Central memory CD8-positive, alpha-beta T cell (primary cell): ENCODE measurements at regions not wholly inside any gene's neighbourhood (a gene's known extent, or its start where the extent isn't known, plus 50 kb on each side); places are given as distances from the start of the nearest gene placed in this dataset.
A peak's percentile ranks its signal among the peaks of the same experiment; 100 is the strongest.

Source experiments
- ATAC-seq: fragments of 150-1000 bp; cut with Tn5 transposase; replicated peaks from 2 replicates; pipeline ENCODE4 v1.10.0; 2022; ENCODE audit warnings: mild to moderate bottlenecking, moderate FRiP score, moderate number of reproducible peaks; ENCODE audit not compliant: poor library complexity, severe bottlenecking; ENCODE audit errors: extremely low read depth
- DNase-seq, 2 donors: peaks; one replicate each; pipeline ENCODE4 v3.0.0; 2021; ENCODE audit warnings: low spot score in 2 of 2
- H3K27ac Mint-ChIP-seq: one replicate; pipeline ENCODE4 v1.8.0; 2022; ENCODE audit warnings: low read depth, mild to moderate bottlenecking, moderate library complexity, mixed read lengths
- H3K27me3 Mint-ChIP-seq: one replicate; pipeline ENCODE4 v1.8.0; 2022; ENCODE audit warnings: mixed read lengths
- H3K36me3 Mint-ChIP-seq: one replicate; pipeline ENCODE4 v1.8.0; 2022; ENCODE audit warnings: mild to moderate bottlenecking, moderate library complexity, mixed read lengths; ENCODE audit not compliant: insufficient read depth
- H3K4me1 Mint-ChIP-seq: one replicate; pipeline ENCODE4 v1.8.0; 2022; ENCODE audit warnings: mixed read lengths
- H3K4me3 Mint-ChIP-seq: one replicate; pipeline ENCODE4 v1.8.0; 2022; ENCODE audit warnings: mild to moderate bottlenecking, moderate library complexity, mixed read lengths
- H3K9me3 Mint-ChIP-seq: one replicate; pipeline ENCODE4 v1.8.0; 2022; ENCODE audit warnings: mixed read lengths

- H3K27ac Mint-ChIP-seq: no peak overlapping the region
- no peak overlapping the region for H3K4me3 Mint-ChIP-seq
- no peaks in the 10 kb centered on the region for H3K9me3 Mint-ChIP-seq
- no peaks in the 10 kb centered on the region for H3K27me3 Mint-ChIP-seq
- ATAC-seq: no peak
- H3K36me3 Mint-ChIP-seq: no peaks in the 10 kb centered on the region
- no peak for DNase-seq
- H3K4me1 Mint-ChIP-seq: no peaks in the 10 kb centered on the region
These were observed 174.2 kb upstream of the STT3B start for GRCh38 chr3:31358473-31359070.

GRCh38 chr3:31361371-31362273 lies 171.1 kb upstream of the STT3B start:
- no peaks in the 10 kb centered on the region for H3K27me3 Mint-ChIP-seq
- no peak overlapping the region for H3K27ac Mint-ChIP-seq
- peaks cover 8% of the 10 kb centered on the region for H3K4me1 Mint-ChIP-seq
- DNase-seq (no peak), ATAC-seq (no peak)
- H3K9me3 Mint-ChIP-seq: no peaks in the 10 kb centered on the region
- no peaks in the 10 kb centered on the region for H3K36me3 Mint-ChIP-seq
- H3K4me3 Mint-ChIP-seq: no peak overlapping the region

GRCh38 chr3:31364188-31364587 lies 168.5 kb upstream of the STT3B start:
- H3K4me1 Mint-ChIP-seq: peaks cover 8% of the 10 kb centered on the region
- no peak overlapping the region for H3K4me3 Mint-ChIP-seq

GRCh38 chr3:31364711-31365110 lies 168.0 kb upstream of the STT3B start:
- ATAC-seq: no peak
- Mint-ChIP-seq H3K27me3 (no peaks in the 10 kb centered on the region), H3K4me3 (no peak overlapping the region), H3K27ac (no peak overlapping the region), H3K9me3 (no peaks in the 10 kb centered on the region), H3K36me3 (no peaks in the 10 kb centered on the region), H3K4me1 (peaks cover 8% of the 10 kb centered on the region)
- no peak for DNase-seq

More at GRCh38 chr3:31364188-31364587, 168.5 kb upstream of the STT3B start:
- no peak overlapping the region for H3K27ac Mint-ChIP-seq
- H3K9me3 Mint-ChIP-seq: no peaks in the 10 kb centered on the region
- H3K27me3 Mint-ChIP-seq: no peaks in the 10 kb centered on the region
- no peak for DNase-seq
- no peak for ATAC-seq
- no peaks in the 10 kb centered on the region for H3K36me3 Mint-ChIP-seq

GRCh38 chr3:31367518-31367917 lies 165.2 kb upstream of the STT3B start:
- H3K4me1 Mint-ChIP-seq: peaks cover 8% of the 10 kb centered on the region
- H3K9me3 Mint-ChIP-seq: no peaks in the 10 kb centered on the region
- no peak overlapping the region for H3K27ac Mint-ChIP-seq
- no peaks in the 10 kb centered on the region for H3K27me3 Mint-ChIP-seq
- no peak overlapping the region for H3K4me3 Mint-ChIP-seq
- DNase-seq: no peak
- ATAC-seq: no peak
- H3K36me3 Mint-ChIP-seq: no peaks in the 10 kb centered on the region

- H3K36me3 Mint-ChIP-seq: no peaks in the 10 kb centered on the region
- H3K27me3 Mint-ChIP-seq: no peaks in the 10 kb centered on the region
- no peak overlapping the region for H3K4me3 Mint-ChIP-seq
- no peaks in the 10 kb centered on the region for H3K9me3 Mint-ChIP-seq
- DNase-seq (no peak), ATAC-seq (no peak)
- H3K4me1 Mint-ChIP-seq: peaks cover 8% of the 10 kb centered on the region
- no peak overlapping the region for H3K27ac Mint-ChIP-seq
These were observed 162.9 kb upstream of the STT3B start for GRCh38 chr3:31369637-31370379.

GRCh38 chr3:31370380-31370666 lies 162.4 kb upstream of the STT3B start:
- no peaks in the 10 kb centered on the region for H3K27me3 Mint-ChIP-seq
- peaks cover 3% of the 10 kb centered on the region for H3K4me1 Mint-ChIP-seq
- no peak overlapping the region for H3K4me3 Mint-ChIP-seq
- no peak overlapping the region for H3K27ac Mint-ChIP-seq
- no peaks in the 10 kb centered on the region for H3K9me3 Mint-ChIP-seq
- no peaks in the 10 kb centered on the region for H3K36me3 Mint-ChIP-seq
- ATAC-seq: no peak
- no peak for DNase-seq

- Mint-ChIP-seq H3K27ac (no peak overlapping the region), H3K9me3 (no peaks in the 10 kb centered on the region), H3K4me1 (no peaks in the 10 kb centered on the region), H3K4me3 (no peak overlapping the region), H3K27me3 (no peaks in the 10 kb centered on the region), H3K36me3 (no peaks in the 10 kb centered on the region)
- DNase-seq: no peak
- no peak for ATAC-seq
These were observed 162.0 kb upstream of the STT3B start for GRCh38 chr3:31370681-31371080.

- ATAC-seq: no peak
- Mint-ChIP-seq H3K27ac (no peak overlapping the region), H3K27me3 (no peaks in the 10 kb centered on the region), H3K4me3 (no peak overlapping the region), H3K4me1 (no peaks in the 10 kb centered on the region), H3K36me3 (no peaks in the 10 kb centered on the region), H3K9me3 (no peaks in the 10 kb centered on the region)
- no peak for DNase-seq
These were observed 161.1 kb upstream of the STT3B start for GRCh38 chr3:31371484-31372177.

GRCh38 chr3:31373681-31374080 lies 159.0 kb upstream of the STT3B start:
- Mint-ChIP-seq H3K27me3 (no peaks in the 10 kb centered on the region), H3K4me1 (no peaks in the 10 kb centered on the region), H3K4me3 (no peak overlapping the region), H3K27ac (no peak overlapping the region), H3K36me3 (no peaks in the 10 kb centered on the region), H3K9me3 (no peaks in the 10 kb centered on the region)
- no peak for ATAC-seq
- DNase-seq: no peak

GRCh38 chr3:31377045-31377642 lies 155.6 kb upstream of the STT3B start:
- H3K4me3 Mint-ChIP-seq: no peak overlapping the region
- H3K27me3 Mint-ChIP-seq: no peaks in the 10 kb centered on the region
- no peaks in the 10 kb centered on the region for H3K4me1 Mint-ChIP-seq
- no peaks in the 10 kb centered on the region for H3K36me3 Mint-ChIP-seq
- no peaks in the 10 kb centered on the region for H3K9me3 Mint-ChIP-seq
- DNase-seq (no peak), ATAC-seq (peak; percentile 52)
- H3K27ac Mint-ChIP-seq: no peak overlapping the region

GRCh38 chr3:31378231-31378630 lies 154.5 kb upstream of the STT3B start:
- no peaks in the 10 kb centered on the region for H3K36me3 Mint-ChIP-seq
- DNase-seq (no peak), ATAC-seq (no peak)
- no peaks in the 10 kb centered on the region for H3K4me1 Mint-ChIP-seq
- no peak overlapping the region for H3K4me3 Mint-ChIP-seq
- H3K27me3 Mint-ChIP-seq: no peaks in the 10 kb centered on the region
- no peaks in the 10 kb centered on the region for H3K9me3 Mint-ChIP-seq
- H3K27ac Mint-ChIP-seq: no peak overlapping the region
